Thyroid gland (tissue), 4 donors: ENCODE measurements at regions not wholly inside any gene's neighbourhood (a gene's known extent, or its start where the extent isn't known, plus 50 kb on each side); places are given as distances from the start of the nearest gene placed in this dataset.
"Not testable (repeated sequence)": the region's sequence is repeated elsewhere in the genome, so short reads cannot be mapped to it uniquely, and the experiment has no call there.

Experiments used
- CTCF ChIP-seq, 6 experiments: fragments of 200-600 bp in 3 of 6; fragments of 450-650 bp in 3 of 6; sonication (generic) in 3 of 6; IDR thresholded peaks; one replicate each; pipeline ENCODE4 v1.5.1; 2016 to 2019; ENCODE audit warnings: antibody characterized with exemption in 6 of 6, mild to moderate bottlenecking in 2 of 6, inconsistent platforms in 1 of 6, moderate library complexity in 1 of 6
- POLR2A ChIP-seq, 2 donors: fragments of 450-650 bp; IDR thresholded peaks; one replicate each; pipeline ENCODE4 v1.6.1; 2017; ENCODE audit warnings: antibody characterized with exemption in 2 of 2, mild to moderate bottlenecking in 2 of 2, moderate library complexity in 1 of 2

DNA sequence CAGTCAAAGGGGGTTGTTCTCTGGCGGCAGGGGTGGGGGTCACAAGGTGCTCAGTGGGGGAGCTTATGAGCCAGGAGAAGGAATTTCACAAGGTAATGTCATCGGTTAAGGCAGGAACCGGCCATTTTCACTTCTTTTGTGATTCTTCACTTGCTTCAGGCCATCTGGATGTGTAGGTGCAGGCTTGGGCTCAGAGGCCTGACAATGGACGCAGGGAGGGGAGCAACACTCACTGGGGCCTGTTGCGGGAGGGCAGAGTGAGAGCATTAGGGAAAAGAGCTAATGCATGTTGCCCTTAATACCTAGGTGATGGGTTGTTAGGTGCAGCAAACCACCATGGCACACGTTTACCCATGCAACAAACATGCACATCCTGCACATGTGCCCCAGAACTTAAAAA is 98.0 kb upstream of the FAM47A start:
- TF ChIP-seq CTCF, POLR2A (IDR thresholded peaks at IDR 0.05): not testable (repeated sequence)
